Tibial nerve (tissue), 4 donors: ENCODE measurements at regions not wholly inside any gene's neighbourhood (a gene's known extent, or its start where the extent isn't known, plus 50 kb on each side); places are given as distances from the start of the nearest gene placed in this dataset.

Experiments
- CTCF ChIP-seq, 5 experiments: fragments of 200-600 bp in 3 of 5; fragments of 450-650 bp in 2 of 5; sonication (generic) in 3 of 5; IDR thresholded peaks; one replicate each; pipeline ENCODE4 v1.5.1; 2016 to 2019; ENCODE audit warnings: antibody characterized with exemption in 5 of 5, mild to moderate bottlenecking in 3 of 5, moderate library complexity in 2 of 5
- EP300 ChIP-seq, 2 donors: sonication (generic); formaldehyde crosslinking; IDR thresholded peaks; one replicate each; pipeline ENCODE4 v1.6.1; 2017; ENCODE audit warnings: antibody characterized with exemption in 2 of 2, mild to moderate bottlenecking in 1 of 2

DNA sequence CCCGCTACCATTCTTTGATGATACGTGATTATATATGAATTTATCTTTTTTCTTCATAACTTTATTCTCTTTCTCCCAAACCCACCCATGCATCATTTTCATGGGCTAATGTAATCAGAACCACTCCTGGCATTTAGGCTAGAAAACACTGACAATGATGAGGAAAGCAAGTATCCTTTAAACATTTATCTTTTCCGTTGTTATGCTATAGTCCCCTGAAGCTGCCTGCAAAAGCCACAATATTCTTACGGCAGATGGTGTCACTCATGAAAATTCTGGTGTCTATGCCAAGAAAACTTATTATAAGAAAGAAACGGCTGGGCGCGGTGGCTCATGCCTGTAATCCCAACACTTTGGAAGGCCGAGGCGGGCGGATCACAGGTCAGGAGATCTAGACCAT is 221.8 kb upstream of the CTAGE1 start:
- TF ChIP-seq EP300 (IDR thresholded peaks at IDR 0.05) (no peak), CTCF (IDR thresholded peaks at IDR 0.05) (no peak)
